HEK293T (cell line): ENCODE measurements at regions not wholly inside any gene's neighbourhood (a gene's known extent, or its start where the extent isn't known, plus 50 kb on each side); places are given as distances from the start of the nearest gene placed in this dataset.

Experiments
- ELF4 ChIP-seq: fragments of 450-650 bp; IDR thresholded peaks from 2 replicates; pipeline ENCODE4 v1.6.1; 2017; ENCODE audit warnings: antibody characterized with exemption
- L3MBTL2 ChIP-seq: fragments of 450-650 bp; conservative IDR thresholded peaks from 2 replicates; pipeline ENCODE4 v1.6.1; 2016; ENCODE audit warnings: mild to moderate bottlenecking
- PKNOX1 ChIP-seq: fragments of 450-650 bp; IDR thresholded peaks from 2 replicates; pipeline ENCODE4 v1.6.1; 2016
- SUZ12 ChIP-seq: fragments of 450-650 bp; IDR thresholded peaks from 2 replicates; pipeline ENCODE4 v1.6.1; 2016; ENCODE audit warnings: mild to moderate bottlenecking

- TF ChIP-seq PKNOX1 (no peak), ELF4 (no peak), SUZ12 (no peak), L3MBTL2 (no peak)
These were observed 1130.3 kb upstream of the CITED2 start for GRCh38 chr6:140504776-140505175.
